Right hindlimb (tissue), 1 donor: ENCODE measurements at regions not wholly inside any gene's neighbourhood (a gene's known extent, or its start where the extent isn't known, plus 50 kb on each side); places are given as distances from the start of the nearest gene placed in this dataset.
"Not testable (repeated sequence)": the region's sequence is repeated elsewhere in the genome, so short reads cannot be mapped to it uniquely, and the experiment has no call there.

Experiments
- DNase-seq: peaks from one replicate; pipeline ENCODE4 v3.0.0-alpha.2; 2018

- no peak for DNase-seq
Measured at GRCh38 chrX:88828011-88828410, 81.0 kb downstream of the CPXCR1 start.

GRCh38 chrX:88830111-88830510, 83.1 kb downstream of the CPXCR1 start:
- no peak for DNase-seq

GRCh38 chrX:88837721-88838120, 90.7 kb downstream of the CPXCR1 start:
- not testable (repeated sequence) for DNase-seq

- no peak for DNase-seq
Measured at GRCh38 chrX:88838392-88838791, 91.4 kb downstream of the CPXCR1 start.

- not testable (repeated sequence) for DNase-seq
Measured at GRCh38 chrX:88843841-88844240, 96.8 kb downstream of the CPXCR1 start.

- no peak for DNase-seq
Measured at GRCh38 chrX:88853925-88854324, 106.9 kb downstream of the CPXCR1 start.

- DNase-seq: no peak
Measured at GRCh38 chrX:88863726-88864125, 116.7 kb downstream of the CPXCR1 start.

GRCh38 chrX:88865634-88866033, 118.6 kb downstream of the CPXCR1 start:
- DNase-seq: no peak

- no peak for DNase-seq
Measured at GRCh38 chrX:88881536-88881935, 134.5 kb downstream of the CPXCR1 start.

GRCh38 chrX:88883200-88883599, 136.2 kb downstream of the CPXCR1 start:
- DNase-seq: peak; percentile 6

GRCh38 chrX:88886908-88887307, 139.9 kb downstream of the CPXCR1 start:
- DNase-seq: no peak

- DNase-seq: no peak
Measured at GRCh38 chrX:88903989-88904718, 157.1 kb downstream of the CPXCR1 start.

- peak; percentile 26 for DNase-seq
Measured at GRCh38 chrX:88908056-88908455, 161.0 kb downstream of the CPXCR1 start.

GRCh38 chrX:88937616-88938015, 190.6 kb downstream of the CPXCR1 start:
- no peak for DNase-seq

- no peak for DNase-seq
Measured at GRCh38 chrX:88940904-88941303, 193.9 kb downstream of the CPXCR1 start.

- no peak for DNase-seq
Measured at GRCh38 chrX:88944661-88945060, 197.6 kb downstream of the CPXCR1 start.

- DNase-seq: not testable (repeated sequence)
Measured at GRCh38 chrX:88956059-88956458, 209.0 kb downstream of the CPXCR1 start.

GRCh38 chrX:88977835-88978234, 230.8 kb downstream of the CPXCR1 start:
- no peak for DNase-seq

GRCh38 chrX:88982183-88982582, 235.2 kb downstream of the CPXCR1 start:
- DNase-seq: no peak

GRCh38 chrX:88982933-88983332, 235.9 kb downstream of the CPXCR1 start:
- no peak for DNase-seq

- DNase-seq: no peak
Measured at GRCh38 chrX:88988796-88989195, 241.8 kb downstream of the CPXCR1 start.

- DNase-seq: no peak
Measured at GRCh38 chrX:88990882-88991582, 244.0 kb downstream of the CPXCR1 start.

- DNase-seq: no peak
Measured at GRCh38 chrX:88991583-88992132, 244.6 kb downstream of the CPXCR1 start.

GRCh38 chrX:89021964-89022363, 274.9 kb downstream of the CPXCR1 start:
- no peak for DNase-seq
